ENCODE measurements at regions not wholly inside any gene's neighbourhood (a gene's known extent, or its start where the extent isn't known, plus 50 kb on each side); places are given as distances from the start of the nearest gene placed in this dataset.

- no peak for TF ChIP-seq ATF3 (IDR thresholded peaks at IDR 0.05)
Measured at GRCh38 chr7:42831718-42832522, 80.0 kb downstream of the C7orf25 start (continued).

GRCh38 chr7:42831006-42831717 lies 80.7 kb downstream of the C7orf25 start:
- H3K9ac ChIP-seq (ENCODE audit: low read length) = no peak overlapping the region
- TF ChIP-seq ZNF274 (IDR thresholded peaks at IDR 0.05; ENCODE audit: low read depth, low read length) = no peak
- TF ChIP-seq, protein P1, sequence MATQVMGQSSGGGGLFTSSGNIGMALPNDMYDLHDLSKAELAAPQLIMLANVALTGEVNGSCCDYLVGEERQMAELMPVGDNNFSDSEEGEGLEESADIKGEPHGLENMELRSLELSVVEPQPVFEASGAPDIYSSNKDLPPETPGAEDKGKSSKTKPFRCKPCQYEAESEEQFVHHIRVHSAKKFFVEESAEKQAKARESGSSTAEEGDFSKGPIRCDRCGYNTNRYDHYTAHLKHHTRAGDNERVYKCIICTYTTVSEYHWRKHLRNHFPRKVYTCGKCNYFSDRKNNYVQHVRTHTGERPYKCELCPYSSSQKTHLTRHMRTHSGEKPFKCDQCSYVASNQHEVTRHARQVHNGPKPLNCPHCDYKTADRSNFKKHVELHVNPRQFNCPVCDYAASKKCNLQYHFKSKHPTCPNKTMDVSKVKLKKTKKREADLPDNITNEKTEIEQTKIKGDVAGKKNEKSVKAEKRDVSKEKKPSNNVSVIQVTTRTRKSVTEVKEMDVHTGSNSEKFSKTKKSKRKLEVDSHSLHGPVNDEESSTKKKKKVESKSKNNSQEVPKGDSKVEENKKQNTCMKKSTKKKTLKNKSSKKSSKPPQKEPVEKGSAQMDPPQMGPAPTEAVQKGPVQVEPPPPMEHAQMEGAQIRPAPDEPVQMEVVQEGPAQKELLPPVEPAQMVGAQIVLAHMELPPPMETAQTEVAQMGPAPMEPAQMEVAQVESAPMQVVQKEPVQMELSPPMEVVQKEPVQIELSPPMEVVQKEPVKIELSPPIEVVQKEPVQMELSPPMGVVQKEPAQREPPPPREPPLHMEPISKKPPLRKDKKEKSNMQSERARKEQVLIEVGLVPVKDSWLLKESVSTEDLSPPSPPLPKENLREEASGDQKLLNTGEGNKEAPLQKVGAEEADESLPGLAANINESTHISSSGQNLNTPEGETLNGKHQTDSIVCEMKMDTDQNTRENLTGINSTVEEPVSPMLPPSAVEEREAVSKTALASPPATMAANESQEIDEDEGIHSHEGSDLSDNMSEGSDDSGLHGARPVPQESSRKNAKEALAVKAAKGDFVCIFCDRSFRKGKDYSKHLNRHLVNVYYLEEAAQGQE (IDR thresholded peaks at IDR 0.05; ENCODE audit: low read depth) = no peak
- no peak for TF ChIP-seq SRF (IDR thresholded peaks at IDR 0.05; ENCODE audit: low read depth)
- no peak for TF ChIP-seq TCF7L2 (IDR thresholded peaks at IDR 0.05; ENCODE audit: borderline replicate concordance, extremely low read depth, insufficient read depth, insufficient read length)
- no peak for TF ChIP-seq FOSL1 (IDR thresholded peaks at IDR 0.05; ENCODE audit: low read depth)
- TF ChIP-seq, protein P2, sequence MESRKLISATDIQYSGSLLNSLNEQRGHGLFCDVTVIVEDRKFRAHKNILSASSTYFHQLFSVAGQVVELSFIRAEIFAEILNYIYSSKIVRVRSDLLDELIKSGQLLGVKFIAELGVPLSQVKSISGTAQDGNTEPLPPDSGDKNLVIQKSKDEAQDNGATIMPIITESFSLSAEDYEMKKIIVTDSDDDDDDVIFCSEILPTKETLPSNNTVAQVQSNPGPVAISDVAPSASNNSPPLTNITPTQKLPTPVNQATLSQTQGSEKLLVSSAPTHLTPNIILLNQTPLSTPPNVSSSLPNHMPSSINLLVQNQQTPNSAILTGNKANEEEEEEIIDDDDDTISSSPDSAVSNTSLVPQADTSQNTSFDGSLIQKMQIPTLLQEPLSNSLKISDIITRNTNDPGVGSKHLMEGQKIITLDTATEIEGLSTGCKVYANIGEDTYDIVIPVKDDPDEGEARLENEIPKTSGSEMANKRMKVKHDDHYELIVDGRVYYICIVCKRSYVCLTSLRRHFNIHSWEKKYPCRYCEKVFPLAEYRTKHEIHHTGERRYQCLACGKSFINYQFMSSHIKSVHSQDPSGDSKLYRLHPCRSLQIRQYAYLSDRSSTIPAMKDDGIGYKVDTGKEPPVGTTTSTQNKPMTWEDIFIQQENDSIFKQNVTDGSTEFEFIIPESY (IDR thresholded peaks at IDR 0.05; ENCODE audit: extremely low read depth, insufficient replicate concordance, low read length) = no peak
- TF ChIP-seq RAD21 (IDR thresholded peaks at IDR 0.05; ENCODE audit: low read depth) = no peak
- TF ChIP-seq JUND (IDR thresholded peaks at IDR 0.05) = no peak
- no peak for TF ChIP-seq ATF3 (IDR thresholded peaks at IDR 0.05)
- no peak for TF ChIP-seq CBX3 (IDR thresholded peaks at IDR 0.05; ENCODE audit: low read depth)
- peaks cover 53% of the 10 kb centered on the region for H3K27me3 ChIP-seq (ENCODE audit: insufficient read depth, low read length)
- BruUV-seq (replicated peaks) = no TSS peak
- H3K4me1 ChIP-seq (ENCODE audit: control insufficient read depth in 1 of 2, insufficient read depth in 2 of 2, low read length in 2 of 2) = no peaks in the 10 kb centered on the region
- no peaks in the 10 kb centered on the region for H3K9me3 ChIP-seq (ENCODE audit: control insufficient read depth in 1 of 2, insufficient read depth in 1 of 2, low read depth in 1 of 2, low read length in 2 of 2)
- DNase-seq (ENCODE audit: low read depth, low spot score) (no peak), ATAC-seq (no peak)
- H3K36me3 ChIP-seq (ENCODE audit: control insufficient read depth in 1 of 2, insufficient read depth in 2 of 2, low read length in 2 of 2) = no peaks in the 10 kb centered on the region
- no peaks in the 10 kb centered on the region for H4K20me1 ChIP-seq (ENCODE audit: insufficient read depth)
- H3K4me3 ChIP-seq (replicated peaks in 1 of 2; ENCODE audit: low read depth in 1 of 2, low read length in 2 of 2) = no peak overlapping the region
- H3K4me2 ChIP-seq (ENCODE audit: low read length) = no peak overlapping the region
- H3K27ac ChIP-seq (ENCODE audit: low read depth, low read length) = no peak overlapping the region
- intact Hi-C loops (cut with micrococcal nuclease) = loop anchor here (10.0 kb wide), 1 partner anchor 816 kb away; no protein-coding TSS in a partner anchor
- no peaks in the 10 kb centered on the region for H3K9me2 ChIP-seq (ENCODE audit: insufficient read depth)
- RAD21 ChIA-PET (ENCODE audit: low non-redundant PET in 1 of 2, low total read pairs in 2 of 2, uncharacterized antibody in 2 of 2, unreplicated experiment in 2 of 2) = no interaction called here
- no peak overlapping the region for H2AFZ ChIP-seq (ENCODE audit: low read depth, low read length, poor library complexity, severe bottlenecking)
- POLR2A ChIA-PET = no interaction called here
- no peaks in the 10 kb centered on the region for H3K79me2 ChIP-seq (ENCODE audit: insufficient read depth, low read length)
- CTCF ChIA-PET = interaction anchor here (1.0 to 2.9 kb wide), 2 partner anchors 45 to 890 kb away, joined by 3 to 13 read pairs; no protein-coding TSS in a partner anchor
